ENCODE measurements at regions not wholly inside any gene's neighbourhood (a gene's known extent, or its start where the extent isn't known, plus 50 kb on each side); places are given as distances from the start of the nearest gene placed in this dataset.

GRCh38 chr15:93196135-93196670 is 107.2 kb upstream of the RGMA start:
- H4K20me1 ChIP-seq (replicated peaks; ENCODE audit: control insufficient read depth, insufficient read depth, low read length) = no peaks in the 10 kb centered on the region; the same call in 1 of the 2 replicates
- H3K36me3 ChIP-seq (ENCODE audit: control insufficient read depth, insufficient read depth, low read length) = no peaks in the 10 kb centered on the region
- H3K4me3 ChIP-seq = no peak overlapping the region
- ATAC-seq (no peak), FAIRE-seq (no peak), DNase-seq (ENCODE audit: extremely low read depth in 1 of 4, low spot score in 3 of 4) (no peak)
- H2AFZ ChIP-seq (ENCODE audit: low read depth, low read length) = no peak overlapping the region
- no peaks in the 10 kb centered on the region for H3K4me1 ChIP-seq (replicated peaks in 1 of 2; ENCODE audit: control insufficient read depth in 2 of 2, insufficient read depth in 2 of 2, low read length in 2 of 2)
- TF ChIP-seq ZNF324 (CRISPR knock-in tag; IDR thresholded peaks at IDR 0.05) = no peak
- TF ChIP-seq SMAD3 (CRISPR knock-in tag; conservative IDR thresholded peaks at IDR 0.05) = no peak
- no peak for TF ChIP-seq ZHX1 (conservative IDR thresholded peaks at IDR 0.05; ENCODE audit: low read length)
- TF ChIP-seq RBM22 (IDR thresholded peaks at IDR 0.05; ENCODE audit: low read depth, low read length, poor library complexity, severe bottlenecking) = no peak
- TF ChIP-seq GTF2E2 (tag; IDR thresholded peaks at IDR 0.05) = no peak
- no peak for TF ChIP-seq MTA1 (IDR thresholded peaks at IDR 0.05; ENCODE audit: borderline replicate concordance)
- no peak for TF ChIP-seq ZNF384 (IDR thresholded peaks at IDR 0.05; ENCODE audit: low read depth, low read length)
- no peak for TF ChIP-seq ZNF699 (CRISPR knock-in tag; IDR thresholded peaks at IDR 0.05; ENCODE audit: insufficient replicate concordance)
- TF ChIP-seq ZNF75A (CRISPR knock-in tag; IDR thresholded peaks at IDR 0.05) = no peak
- no peak overlapping the region for H3K4me2 ChIP-seq (ENCODE audit: insufficient read depth, low read length)
- intact Hi-C loops (cut with micrococcal nuclease) = no loop called here
- ChIA-PET POLR2A (interaction anchor here (1.0 kb wide), 1 partner anchor 76 kb away, joined by 4 read pairs; no protein-coding TSS in a partner anchor), CTCF (ENCODE audit: low intra/inter-chr PET ratio) (no interaction called here)
- H3K79me2 ChIP-seq (ENCODE audit: control insufficient read depth, insufficient read depth, low read length) = no peaks in the 10 kb centered on the region
- peaks cover 0 to 4% of the 10 kb centered on the region in 2 experiments; a peak in 3 of 5 replicates for H3K27me3 ChIP-seq (ENCODE audit: control insufficient read depth in 2 of 2, insufficient read depth in 2 of 2, low read length in 2 of 2)
- WGBS (ENCODE audit: insufficient coverage, low coverage, missing lambda C conversion rate) = 2% methylated on average over 5 of the region's 5 CpGs
- H3K9me1 ChIP-seq (ENCODE audit: control insufficient read depth, insufficient read depth, low read length) = no peaks in the 10 kb centered on the region
- BruUV-seq (replicated peaks) = no TSS peak
- in situ Hi-C loops (cut with MboI) = no loop called here
- no peak overlapping the region for H3K9ac ChIP-seq (ENCODE audit: insufficient read depth in 1 of 2, low read depth in 2 of 2, low read length in 2 of 2)
- no peaks in the 10 kb centered on the region for H3K9me3 ChIP-seq (replicated peaks; ENCODE audit: control insufficient read depth, insufficient read depth, low read depth, low read length)
- H3K27ac ChIP-seq (ENCODE audit: extremely low read depth, low read depth, low read length) = no peak overlapping the region

All from K562 (cell line).